HG02571 (cell line): ENCODE measurements at regions not wholly inside any gene's neighbourhood (a gene's known extent, or its start where the extent isn't known, plus 50 kb on each side); places are given as distances from the start of the nearest gene placed in this dataset.

Experiments used
- ATAC-seq: cut with Tn5 transposase; IDR thresholded peaks from one replicate; pipeline ENCODE4 v1.9.1; 2021; ENCODE audit warnings: mild to moderate bottlenecking, moderate library complexity; ENCODE audit not compliant: unreplicated experiment

- no peak for ATAC-seq
Measured at GRCh38 chr13:82740442-82740841, 1141.8 kb downstream of the SLITRK1 start.

DNA sequence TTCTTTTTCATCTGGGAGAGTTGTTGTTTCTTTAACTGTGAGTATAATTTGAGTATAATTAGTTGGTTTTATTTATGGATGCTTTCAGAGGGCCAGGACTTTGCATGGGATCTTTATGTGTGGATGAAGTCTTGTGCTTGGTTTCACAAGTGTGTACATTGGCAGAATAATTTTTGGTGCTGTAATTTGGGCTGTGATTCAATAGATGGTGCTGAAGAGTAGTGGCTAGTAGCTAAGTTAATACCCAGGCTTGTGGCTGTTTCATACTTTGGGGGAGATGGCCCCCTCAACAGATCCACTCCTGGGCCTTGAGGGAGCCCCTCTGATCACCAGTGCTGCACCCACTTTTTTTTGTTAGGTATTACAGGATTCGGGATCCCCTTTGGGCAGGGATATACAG, 1142.4 kb downstream of the SLITRK1 start:
- no peak for ATAC-seq

DNA sequence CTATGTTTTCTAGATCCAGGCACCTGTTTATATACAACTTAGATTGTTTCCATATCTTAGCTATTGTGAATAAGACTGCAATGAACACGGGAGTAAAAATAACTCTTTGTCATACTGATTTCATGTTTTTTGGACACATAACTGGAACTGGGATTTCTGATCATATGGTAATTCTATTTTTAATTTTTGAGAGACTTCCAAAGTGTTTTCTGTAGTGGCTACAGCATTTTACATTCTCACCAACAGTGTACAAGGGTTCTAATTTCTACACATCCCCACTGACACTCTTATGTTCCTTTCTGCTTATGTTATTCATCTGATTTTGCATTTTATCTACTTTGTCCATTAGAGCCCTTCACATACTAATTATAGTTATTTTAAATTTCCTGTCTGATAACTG, 1152.9 kb downstream of the SLITRK1 start:
- ATAC-seq: no peak

GRCh38 chr13:82720986-82721385, 1161.3 kb downstream of the SLITRK1 start:
- no peak for ATAC-seq

DNA sequence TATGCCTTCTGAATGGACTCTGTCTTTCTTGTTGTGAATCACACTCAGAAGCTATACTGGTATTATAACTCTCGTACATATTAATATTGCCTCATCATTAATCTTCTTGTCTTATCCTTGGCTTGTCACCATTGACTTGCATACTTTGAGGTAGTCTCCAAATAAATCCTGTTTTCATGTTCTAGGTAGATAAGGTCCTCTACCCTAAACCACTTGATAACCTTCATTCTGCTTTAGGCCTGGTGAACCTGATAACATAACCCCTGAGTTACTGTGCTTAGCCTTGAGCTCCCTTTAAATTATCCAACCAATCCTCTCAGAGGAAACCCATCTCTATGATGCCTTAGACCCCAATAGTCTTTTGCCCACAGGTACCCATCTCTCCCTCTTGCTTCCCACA, 1162.3 kb downstream of the SLITRK1 start:
- no peak for ATAC-seq

- no peak for ATAC-seq
Measured at GRCh38 chr13:82717249-82717648, 1165.0 kb downstream of the SLITRK1 start.

DNA sequence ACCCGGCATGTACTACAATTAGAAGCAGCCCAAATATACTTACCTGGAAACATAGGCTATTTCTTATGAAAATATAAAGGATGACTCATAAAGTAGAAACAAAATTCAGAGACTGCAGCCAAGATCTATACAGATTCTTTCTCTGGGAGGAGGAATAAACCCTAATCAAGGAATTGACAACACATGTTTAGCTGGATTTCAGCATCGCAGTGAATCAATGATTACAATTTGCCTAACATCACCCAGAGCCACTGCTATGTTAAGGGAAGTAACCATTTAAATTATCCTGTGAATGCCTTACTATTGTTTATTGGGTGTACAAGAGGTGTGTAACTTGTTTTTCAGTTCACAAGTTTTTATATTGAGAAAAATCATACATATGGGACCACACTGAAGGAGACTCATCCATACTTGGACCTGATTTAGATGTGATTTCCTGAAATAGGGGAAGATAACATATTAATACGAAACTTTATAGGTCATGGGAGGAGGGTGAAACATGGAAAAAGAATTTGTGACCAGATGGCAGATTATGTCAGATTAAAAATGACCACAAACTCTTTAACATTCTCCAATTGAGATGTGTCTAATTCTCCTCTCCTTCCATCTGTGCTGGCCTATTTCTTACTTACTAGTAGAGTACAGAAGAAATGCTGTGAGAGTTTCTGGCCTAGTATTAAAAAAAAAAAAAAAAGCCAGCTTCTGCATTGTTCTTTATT, 1168.4 kb downstream of the SLITRK1 start:
- no peak for ATAC-seq

- ATAC-seq: no peak
Measured at GRCh38 chr13:82702513-82702912, 1179.8 kb downstream of the SLITRK1 start.

- no peak for ATAC-seq
Measured at GRCh38 chr13:82701020-82701419, 1181.3 kb downstream of the SLITRK1 start.

- ATAC-seq: no peak
Measured at GRCh38 chr13:82698941-82699340, 1183.3 kb downstream of the SLITRK1 start.

GRCh38 chr13:82698383-82698782, 1183.9 kb downstream of the SLITRK1 start:
- no peak for ATAC-seq

DNA sequence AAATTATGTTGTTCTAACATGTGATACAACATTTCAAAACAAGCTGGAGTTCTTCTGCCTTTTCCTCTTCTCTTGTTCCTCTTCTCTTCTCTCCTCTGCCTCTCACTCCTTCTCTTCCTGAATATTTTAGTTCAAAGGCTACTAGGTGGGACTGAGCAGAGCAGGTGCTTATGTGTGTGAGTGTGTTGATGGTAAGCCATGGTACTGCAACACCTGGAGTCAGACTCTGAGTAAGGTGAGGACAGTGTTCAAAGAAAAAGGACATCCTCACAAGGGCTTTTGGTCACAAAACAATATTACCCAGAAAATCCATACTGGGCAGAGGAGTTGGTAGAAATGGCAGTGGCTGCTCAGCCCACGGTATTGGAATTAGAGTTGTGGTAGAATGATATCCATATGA, 1188.7 kb downstream of the SLITRK1 start:
- no peak for ATAC-seq

DNA sequence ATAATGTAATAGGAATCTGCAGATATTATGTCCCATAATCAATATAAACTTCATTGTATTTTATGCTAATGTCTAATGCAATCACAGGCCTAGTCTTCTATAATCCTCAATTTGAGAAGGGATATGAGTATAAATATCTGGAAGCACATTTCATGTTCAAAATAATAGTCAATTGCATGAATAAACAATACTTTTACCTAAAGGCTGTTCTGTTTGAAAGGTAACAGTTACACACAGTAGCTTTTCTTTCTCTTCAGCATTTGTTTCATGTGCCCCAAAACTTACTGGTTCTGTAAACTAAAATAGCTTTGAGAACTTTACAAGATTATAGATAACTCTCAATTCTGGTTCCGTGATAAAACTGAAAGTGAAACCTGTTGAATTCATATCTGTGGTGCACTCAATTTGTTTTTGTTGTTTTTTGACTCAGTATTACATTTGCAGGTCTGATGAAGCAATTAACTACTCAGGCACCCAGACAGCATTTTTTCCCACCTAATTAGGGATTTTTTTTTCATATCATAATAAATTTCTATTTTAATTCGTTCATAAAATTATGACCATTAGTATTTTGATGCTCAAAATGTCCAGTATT, 1193.8 kb downstream of the SLITRK1 start:
- no peak for ATAC-seq

DNA sequence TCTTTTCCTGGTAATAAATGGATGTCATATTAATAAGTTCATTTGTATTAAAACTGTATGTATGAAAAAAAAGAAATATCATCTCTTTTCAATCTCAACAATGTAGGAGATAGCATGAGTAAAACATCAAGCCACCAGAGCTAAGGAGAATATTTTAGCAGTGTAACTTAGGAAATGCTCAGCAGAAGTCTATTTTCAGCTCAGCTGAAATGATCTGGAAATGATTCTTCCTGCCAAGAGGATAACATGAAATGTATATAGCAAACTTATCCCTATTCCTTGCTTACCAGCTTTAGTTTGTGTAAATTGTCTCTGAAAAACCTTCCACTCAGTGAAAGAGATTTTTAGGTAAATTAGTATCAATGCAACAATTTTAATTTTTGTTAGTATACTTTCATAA, 1194.4 kb downstream of the SLITRK1 start:
- ATAC-seq: no peak

DNA sequence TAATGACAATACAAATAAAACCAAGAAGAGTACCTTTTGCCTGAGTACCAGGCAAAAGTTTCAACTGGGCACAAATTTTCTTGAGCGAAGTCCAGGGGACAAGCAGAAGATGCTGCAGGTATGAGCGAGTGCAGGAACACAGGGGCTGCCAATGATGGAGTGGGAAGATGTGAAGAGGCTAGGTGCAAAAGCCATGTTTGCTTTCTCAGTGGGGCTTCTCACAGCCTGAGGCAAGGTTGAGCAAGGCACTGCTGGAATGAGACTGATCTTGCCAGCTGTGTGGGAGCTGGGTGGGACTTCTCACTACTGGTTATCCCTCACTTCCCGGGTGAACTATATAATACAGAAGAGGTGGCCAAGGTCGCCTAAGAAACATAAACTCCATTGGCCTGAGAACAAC, 1200.7 kb downstream of the SLITRK1 start:
- ATAC-seq: no peak

DNA sequence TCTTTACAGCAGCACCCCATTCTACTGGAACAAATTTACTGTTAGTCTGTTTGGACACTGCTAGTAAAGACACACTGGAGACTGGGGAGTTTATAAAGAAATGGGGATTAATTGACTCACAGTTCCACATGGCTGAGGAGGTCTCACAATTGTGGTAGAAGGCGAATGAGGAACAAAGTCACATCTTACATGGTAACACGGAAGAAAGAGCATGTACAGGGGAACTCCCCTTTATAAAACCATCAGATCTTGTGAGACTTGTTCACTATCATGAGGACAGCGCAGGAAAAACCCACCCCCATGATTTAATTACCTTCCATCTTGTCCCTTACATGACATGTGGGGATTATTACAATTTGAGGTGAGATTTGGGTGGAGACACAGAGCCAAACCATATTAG, 1204.2 kb downstream of the SLITRK1 start:
- no peak for ATAC-seq

DNA sequence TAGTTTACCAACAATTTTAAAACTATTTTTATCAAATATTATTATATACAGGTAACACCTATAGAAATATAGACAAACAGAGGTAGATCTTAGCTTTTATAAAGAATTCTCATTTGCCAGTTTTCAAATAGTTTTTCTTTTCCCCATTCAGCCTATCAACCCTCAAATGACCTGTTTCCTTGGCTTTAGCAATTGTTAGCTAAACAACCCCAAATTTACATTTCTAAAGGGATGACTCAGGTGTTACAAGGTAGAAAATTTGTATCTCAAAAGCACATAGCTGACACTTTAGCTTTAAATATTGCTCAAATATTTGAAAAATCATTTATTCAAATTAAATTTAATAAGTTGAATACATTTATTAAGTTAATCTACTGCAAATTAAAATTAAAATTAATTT, 1207.2 kb downstream of the SLITRK1 start:
- no peak for ATAC-seq

DNA sequence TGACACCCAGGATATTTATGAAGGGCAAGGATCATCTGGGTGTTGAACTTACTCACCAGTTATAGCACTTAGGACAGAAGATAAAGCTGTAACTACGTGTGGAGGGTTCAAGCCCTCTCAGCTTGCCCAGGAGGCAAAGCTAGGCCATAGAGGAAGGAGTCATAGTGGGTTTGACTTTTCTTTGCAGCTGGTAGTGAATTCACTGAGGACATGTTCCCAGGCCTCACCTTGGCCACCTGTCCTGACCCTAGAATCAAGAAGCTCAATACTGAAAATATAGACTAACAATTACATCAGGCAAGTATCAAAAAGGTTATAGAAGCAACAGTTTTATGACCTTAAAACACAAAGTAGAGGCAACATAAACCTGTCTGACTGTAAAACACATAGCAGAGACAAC, 1207.7 kb downstream of the SLITRK1 start:
- no peak for ATAC-seq

GRCh38 chr13:82672248-82672647, 1210.0 kb downstream of the SLITRK1 start:
- no peak for ATAC-seq

DNA sequence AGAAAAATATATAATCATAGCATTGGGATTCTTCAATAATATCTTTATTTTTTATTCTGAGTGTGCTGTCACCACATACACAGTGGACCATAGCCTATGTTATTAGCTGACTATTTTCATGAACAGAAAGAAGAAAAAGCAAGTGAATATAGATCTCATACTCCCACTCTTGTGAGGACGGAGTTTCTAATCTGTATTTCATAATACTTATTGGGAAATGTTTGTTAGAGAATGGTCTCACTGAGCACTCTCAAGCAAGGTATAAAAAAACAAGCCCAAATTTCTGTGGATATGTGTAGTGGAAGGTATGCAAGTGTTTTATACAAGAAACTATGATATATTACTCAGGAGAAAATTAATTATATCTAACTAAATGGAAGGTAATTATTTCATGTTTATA, 1218.1 kb downstream of the SLITRK1 start:
- ATAC-seq: no peak

- no peak for ATAC-seq
Measured at GRCh38 chr13:82661126-82661525, 1221.1 kb downstream of the SLITRK1 start.

- ATAC-seq: no peak
Measured at GRCh38 chr13:82658811-82659210, 1223.5 kb downstream of the SLITRK1 start.

DNA sequence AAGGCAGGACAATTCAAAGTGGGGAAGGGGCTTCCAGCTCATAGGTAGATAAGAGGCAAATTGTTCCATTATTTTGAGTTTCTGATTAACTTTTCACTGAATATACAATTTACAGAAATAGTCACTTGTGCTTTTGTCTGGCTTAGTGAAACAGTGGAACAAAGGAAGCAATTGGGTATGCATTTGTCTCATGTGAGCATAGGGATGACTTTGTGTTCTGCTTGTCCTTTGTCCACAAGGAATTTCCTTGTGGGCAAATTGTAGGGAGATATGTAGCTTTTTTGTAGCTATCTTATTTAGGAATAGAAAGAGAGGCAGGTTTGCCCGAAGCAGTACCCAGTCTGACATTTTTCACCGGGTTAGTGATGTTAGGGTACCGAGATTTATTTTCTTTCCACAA, 1224.8 kb downstream of the SLITRK1 start:
- ATAC-seq: no peak
